Activated T-helper 1 cell treated with anti-CD3 and anti-CD28 coated beads, Interleukin-12 subunit alpha, Interleukin-12 subunit beta, Interleukin-2, Interleukin-4 antibody, amounts not matched to agents 30 ng/mL and 10 ng/mL and 1 ng/mL, durations not matched to agents 14 hours and 24 hours and 36 hours (primary cell): ENCODE measurements at regions not wholly inside any gene's neighbourhood (a gene's known extent, or its start where the extent isn't known, plus 50 kb on each side); places are given as distances from the start of the nearest gene placed in this dataset.
"Not testable (repeated sequence)": the region's sequence is repeated elsewhere in the genome, so short reads cannot be mapped to it uniquely, and the experiment has no call there.

Experiments
- DNase-seq: peaks from one replicate; pipeline ENCODE4 v3.0.0; 2021; ENCODE audit warnings: low spot score
- H3K27ac Mint-ChIP-seq: one replicate; pipeline ENCODE4 v1.8.0; 2021; ENCODE audit warnings: mild to moderate bottlenecking, mixed read lengths
- H3K27me3 Mint-ChIP-seq: one replicate; pipeline ENCODE4 v1.8.0; 2022; ENCODE audit warnings: mild to moderate bottlenecking, moderate library complexity, mixed read lengths; ENCODE audit not compliant: insufficient read depth
- H3K36me3 Mint-ChIP-seq: one replicate; pipeline ENCODE4 v1.8.0; 2021; ENCODE audit warnings: low read depth, mixed read lengths
- H3K4me1 Mint-ChIP-seq: one replicate; pipeline ENCODE4 v1.8.0; 2021; ENCODE audit warnings: low read depth, mixed read lengths
- H3K4me3 Mint-ChIP-seq: one replicate; pipeline ENCODE4 v1.8.0; 2021; ENCODE audit warnings: mild to moderate bottlenecking, moderate library complexity, mixed read lengths
- H3K9me3 Mint-ChIP-seq: one replicate; pipeline ENCODE4 v1.8.0; 2021; ENCODE audit warnings: mixed read lengths
- intact Hi-C: fragments of 100-400 bp; cut with micrococcal nuclease; formaldehyde crosslinking; loops from one replicate; pipeline ENCODE4 v1.15.1; 2024

DNA sequence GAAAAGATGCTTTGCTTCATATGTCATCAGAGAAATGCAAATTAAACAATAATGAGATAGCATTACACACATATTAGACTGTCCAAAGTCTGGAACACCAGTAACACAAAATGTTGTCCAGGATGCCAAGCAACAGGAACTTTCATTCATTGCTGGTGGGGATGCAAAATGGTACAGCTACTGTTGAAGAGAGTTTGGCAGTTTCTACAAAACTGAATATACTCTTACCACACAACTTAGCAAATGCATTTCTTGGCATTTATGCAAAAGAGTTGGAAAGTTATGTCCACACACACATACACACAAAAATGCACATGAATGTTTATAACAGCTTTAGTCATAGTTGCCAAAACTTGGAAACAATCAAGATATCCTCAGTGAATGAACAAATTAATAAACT, 195.2 kb upstream of the MME start:
- Mint-ChIP-seq H3K27ac (no peak overlapping the region), H3K27me3 (no peaks in the 10 kb centered on the region), H3K9me3 (peaks cover 16% of the 10 kb centered on the region), H3K4me1 (no peaks in the 10 kb centered on the region), H3K36me3 (no peaks in the 10 kb centered on the region), H3K4me3 (no peak overlapping the region)
- no peak for DNase-seq
- intact Hi-C loops = no loop called here

DNA sequence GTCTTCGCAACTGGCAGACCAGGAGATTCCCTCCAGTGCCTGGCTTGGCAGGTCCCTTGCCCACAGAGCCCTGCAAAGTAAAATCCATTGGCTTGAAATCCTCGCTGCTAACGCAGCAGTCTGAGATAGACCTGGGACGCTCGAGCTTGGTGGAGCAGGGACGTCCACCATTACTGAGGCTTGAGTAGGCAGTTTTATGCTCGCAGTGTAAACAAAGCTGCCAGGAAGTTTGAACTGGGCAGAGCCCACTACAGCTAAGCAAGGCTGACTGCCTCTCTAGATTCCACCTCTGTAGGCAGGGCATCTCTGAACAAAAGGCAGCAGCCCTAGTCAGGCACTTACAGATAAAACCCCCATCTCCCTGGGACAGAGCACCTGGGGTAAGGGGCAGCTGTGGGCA, 205.0 kb upstream of the MME start:
- H3K27me3 Mint-ChIP-seq = no peaks in the 10 kb centered on the region
- DNase-seq = no peak
- H3K4me3 Mint-ChIP-seq = no peak overlapping the region
- H3K4me1 Mint-ChIP-seq = no peaks in the 10 kb centered on the region
- intact Hi-C loops = no loop called here
- H3K9me3 Mint-ChIP-seq = peaks cover 6% of the 10 kb centered on the region
- H3K36me3 Mint-ChIP-seq = no peaks in the 10 kb centered on the region
- no peak overlapping the region for H3K27ac Mint-ChIP-seq

- no peak overlapping the region for H3K27ac Mint-ChIP-seq
- H3K4me1 Mint-ChIP-seq = no peaks in the 10 kb centered on the region
- H3K4me3 Mint-ChIP-seq = no peak overlapping the region
- H3K36me3 Mint-ChIP-seq = no peaks in the 10 kb centered on the region
- intact Hi-C loops = no loop called here
- DNase-seq = no peak
- no peaks in the 10 kb centered on the region for H3K27me3 Mint-ChIP-seq
- H3K9me3 Mint-ChIP-seq = peaks cover 2% of the 10 kb centered on the region
Measured at GRCh38 chr3:154872696-154873095, 207.4 kb upstream of the MME start.

DNA sequence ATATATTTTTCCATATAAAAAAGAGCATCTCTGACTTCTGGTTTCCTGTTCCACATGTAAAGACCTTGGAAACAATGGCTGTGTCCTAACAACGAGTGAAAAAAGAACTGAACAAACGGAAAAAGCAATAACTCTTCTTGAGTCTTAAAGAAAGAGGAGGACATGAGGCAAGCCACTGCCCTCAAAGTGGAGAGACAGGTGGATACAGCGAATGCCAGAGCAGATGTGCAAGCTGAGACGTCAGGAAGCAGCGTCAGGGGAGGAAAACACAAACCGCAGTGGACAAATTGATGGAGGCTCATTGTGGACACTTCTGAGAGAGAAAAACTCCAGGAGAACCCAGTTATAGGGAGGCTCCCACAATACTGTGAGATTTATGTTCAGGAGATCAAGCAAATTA, 208.0 kb upstream of the MME start:
- Mint-ChIP-seq H3K4me1 (no peaks in the 10 kb centered on the region), H3K27me3 (no peaks in the 10 kb centered on the region), H3K4me3 (no peak overlapping the region), H3K36me3 (no peaks in the 10 kb centered on the region), H3K27ac (no peak overlapping the region), H3K9me3 (no peaks in the 10 kb centered on the region)
- intact Hi-C loops = no loop called here
- DNase-seq = no peak

- Mint-ChIP-seq H3K27me3 (no peaks in the 10 kb centered on the region), H3K27ac (no peak overlapping the region), H3K9me3 (no peaks in the 10 kb centered on the region), H3K4me1 (no peaks in the 10 kb centered on the region), H3K36me3 (no peaks in the 10 kb centered on the region), H3K4me3 (no peak overlapping the region)
- no peak for DNase-seq
- intact Hi-C loops = no loop called here
Measured at GRCh38 chr3:154864947-154865346, 215.2 kb upstream of the MME start.

DNA sequence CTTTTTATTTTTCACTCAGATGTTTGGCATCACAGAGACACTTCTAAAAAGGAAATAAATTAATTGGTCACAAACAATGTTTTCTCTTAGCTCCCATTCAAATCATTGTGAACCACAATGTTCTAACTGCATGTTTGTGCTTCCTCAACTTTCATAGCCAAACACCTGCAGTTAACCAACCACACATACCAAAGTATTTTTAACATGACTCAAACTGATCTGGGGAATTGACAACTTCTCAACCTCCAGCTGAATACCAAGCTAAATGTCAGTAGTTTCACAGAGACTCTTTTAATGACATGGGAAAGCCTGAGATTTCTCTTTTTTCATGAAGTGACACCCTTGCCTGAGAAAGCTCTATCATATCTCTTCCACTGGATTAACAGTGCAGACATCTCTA, 217.9 kb upstream of the MME start:
- Mint-ChIP-seq H3K36me3 (no peaks in the 10 kb centered on the region), H3K4me1 (no peaks in the 10 kb centered on the region), H3K27ac (no peak overlapping the region), H3K4me3 (no peak overlapping the region), H3K9me3 (no peaks in the 10 kb centered on the region), H3K27me3 (no peaks in the 10 kb centered on the region)
- DNase-seq = no peak
- intact Hi-C loops = no loop called here

- H3K9me3 Mint-ChIP-seq, intact Hi-C loops, H3K36me3 Mint-ChIP-seq, H3K27me3 Mint-ChIP-seq, DNase-seq, H3K4me1 Mint-ChIP-seq, H3K4me3 Mint-ChIP-seq, H3K27ac Mint-ChIP-seq: not testable (repeated sequence)
Measured at GRCh38 chr3:154852998-154853397, 227.1 kb upstream of the MME start.

- Mint-ChIP-seq H3K4me3 (no peak overlapping the region), H3K27me3 (no peaks in the 10 kb centered on the region), H3K4me1 (no peaks in the 10 kb centered on the region), H3K36me3 (no peaks in the 10 kb centered on the region), H3K9me3 (no peaks in the 10 kb centered on the region), H3K27ac (no peak overlapping the region)
- intact Hi-C loops = no loop called here
- no peak for DNase-seq
Measured at GRCh38 chr3:154852515-154852914, 227.6 kb upstream of the MME start.

DNA sequence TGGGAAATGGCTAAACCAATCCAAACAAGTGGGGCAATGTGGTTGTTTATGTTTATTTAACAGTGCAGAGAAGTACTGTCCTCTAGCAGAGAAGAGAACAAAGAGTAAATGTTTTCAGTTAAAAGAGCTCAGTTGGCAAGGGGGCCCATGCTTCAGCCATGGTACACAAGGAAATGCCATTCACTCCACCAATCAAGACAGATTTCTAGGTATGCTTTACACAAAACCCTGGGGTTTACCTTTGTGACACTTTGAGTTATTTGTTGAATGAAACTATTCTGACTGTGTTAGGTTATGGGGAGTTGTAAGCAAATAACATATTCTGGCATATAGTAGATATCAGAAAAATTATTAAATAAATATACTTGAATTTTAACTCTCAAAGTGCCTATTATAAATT, 228.5 kb upstream of the MME start:
- Mint-ChIP-seq H3K4me3 (no peak overlapping the region), H3K27ac (no peak overlapping the region), H3K9me3 (no peaks in the 10 kb centered on the region), H3K4me1 (no peaks in the 10 kb centered on the region), H3K27me3 (no peaks in the 10 kb centered on the region), H3K36me3 (no peaks in the 10 kb centered on the region)
- intact Hi-C loops = no loop called here
- no peak for DNase-seq

- Mint-ChIP-seq H3K4me1 (no peaks in the 10 kb centered on the region), H3K9me3 (no peaks in the 10 kb centered on the region)
Measured at GRCh38 chr3:154850921-154851320, 229.2 kb upstream of the MME start.

GRCh38 chr3:154849408-154849807, 230.7 kb upstream of the MME start:
- no peak for DNase-seq
- H3K9me3 Mint-ChIP-seq = no peaks in the 10 kb centered on the region
- H3K36me3 Mint-ChIP-seq = no peaks in the 10 kb centered on the region
- H3K27me3 Mint-ChIP-seq = no peaks in the 10 kb centered on the region
- H3K4me1 Mint-ChIP-seq = no peaks in the 10 kb centered on the region
- H3K27ac Mint-ChIP-seq = no peak overlapping the region
- intact Hi-C loops = no loop called here
- no peak overlapping the region for H3K4me3 Mint-ChIP-seq

More at GRCh38 chr3:154850921-154851320, 229.2 kb upstream of the MME start:
- DNase-seq = no peak
- H3K4me3 Mint-ChIP-seq = no peak overlapping the region
- no peaks in the 10 kb centered on the region for H3K27me3 Mint-ChIP-seq
- intact Hi-C loops = no loop called here
- no peak overlapping the region for H3K27ac Mint-ChIP-seq
- no peaks in the 10 kb centered on the region for H3K36me3 Mint-ChIP-seq

DNA sequence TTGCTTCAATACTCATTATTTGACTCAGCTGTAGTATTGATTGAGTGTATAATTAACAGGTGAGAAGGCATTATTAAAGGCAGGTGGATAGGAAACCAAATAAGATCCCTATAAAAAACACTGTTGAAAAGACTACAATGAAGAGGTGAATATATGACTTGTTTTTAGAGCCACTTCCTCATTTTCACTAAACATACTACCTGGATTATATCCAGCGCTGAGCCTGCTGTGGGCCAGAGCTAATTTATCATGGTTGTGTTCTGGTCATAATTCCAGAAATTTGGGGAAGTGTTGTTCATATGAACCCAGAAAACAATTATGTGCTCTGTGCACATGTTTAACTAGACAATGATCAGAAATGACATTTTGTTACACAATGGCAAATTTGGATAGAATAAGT, 235.3 kb upstream of the MME start:
- H3K27me3 Mint-ChIP-seq = no peaks in the 10 kb centered on the region
- H3K4me1 Mint-ChIP-seq = no peaks in the 10 kb centered on the region
- no peak overlapping the region for H3K4me3 Mint-ChIP-seq
- H3K9me3 Mint-ChIP-seq = no peaks in the 10 kb centered on the region
- H3K27ac Mint-ChIP-seq = no peak overlapping the region
- no peaks in the 10 kb centered on the region for H3K36me3 Mint-ChIP-seq
- intact Hi-C loops = no loop called here
- no peak for DNase-seq

DNA sequence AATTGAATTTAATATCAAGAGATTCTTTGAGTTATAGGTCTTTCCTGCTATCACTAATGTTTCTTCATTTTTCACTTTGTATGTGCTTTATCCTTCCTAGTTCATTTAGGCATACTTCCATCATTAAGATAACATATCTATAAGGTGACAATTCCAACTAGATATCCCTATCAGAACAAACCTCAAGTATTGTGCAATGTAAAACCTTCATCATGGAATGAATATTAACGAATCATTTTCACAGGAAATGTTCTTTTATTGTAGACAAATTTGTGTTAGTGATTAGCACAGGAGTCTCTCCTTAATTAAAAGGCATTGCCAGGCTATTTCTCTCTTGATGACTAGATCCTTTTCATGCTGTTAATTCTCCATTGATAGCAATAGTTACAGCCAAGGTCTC, 236.5 kb upstream of the MME start:
- no peaks in the 10 kb centered on the region for H3K27me3 Mint-ChIP-seq
- DNase-seq = no peak
- H3K27ac Mint-ChIP-seq = no peak overlapping the region
- no peaks in the 10 kb centered on the region for H3K36me3 Mint-ChIP-seq
- no peak overlapping the region for H3K4me3 Mint-ChIP-seq
- no peaks in the 10 kb centered on the region for H3K4me1 Mint-ChIP-seq
- intact Hi-C loops = no loop called here
- no peaks in the 10 kb centered on the region for H3K9me3 Mint-ChIP-seq

- Mint-ChIP-seq H3K36me3 (no peaks in the 10 kb centered on the region), H3K4me1 (no peaks in the 10 kb centered on the region), H3K4me3 (no peak overlapping the region), H3K27ac (no peak overlapping the region), H3K9me3 (no peaks in the 10 kb centered on the region), H3K27me3 (no peaks in the 10 kb centered on the region)
- intact Hi-C loops = no loop called here
- no peak for DNase-seq
Measured at GRCh38 chr3:154842536-154842935, 237.6 kb upstream of the MME start.
